Osteocyte (in vitro differentiated cells): ENCODE measurements at regions not wholly inside any gene's neighbourhood (a gene's known extent, or its start where the extent isn't known, plus 50 kb on each side); places are given as distances from the start of the nearest gene placed in this dataset.

Source experiments
- DNase-seq: peaks from one replicate; pipeline ENCODE4 v3.0.0; 2021; ENCODE audit warnings: mixed read lengths; ENCODE audit not compliant: unreplicated experiment; ENCODE audit errors: extremely low spot score
- H3K27ac Mint-ChIP-seq: one replicate; pipeline ENCODE4 v1.8.0; 2021; ENCODE audit warnings: mild to moderate bottlenecking, mixed read lengths; ENCODE audit not compliant: unreplicated experiment
- H3K27me3 Mint-ChIP-seq: one replicate; pipeline ENCODE4 v1.8.0; 2021; ENCODE audit warnings: mixed read lengths; ENCODE audit not compliant: unreplicated experiment
- H3K36me3 Mint-ChIP-seq: one replicate; pipeline ENCODE4 v1.8.0; 2021; ENCODE audit warnings: mixed read lengths; ENCODE audit not compliant: unreplicated experiment
- H3K4me1 Mint-ChIP-seq: one replicate; pipeline ENCODE4 v1.8.0; 2021; ENCODE audit warnings: mixed read lengths; ENCODE audit not compliant: unreplicated experiment
- H3K4me3 Mint-ChIP-seq: one replicate; pipeline ENCODE4 v1.8.0; 2021; ENCODE audit warnings: mild to moderate bottlenecking, moderate library complexity, mixed read lengths; ENCODE audit not compliant: unreplicated experiment
- H3K9me3 Mint-ChIP-seq: one replicate; pipeline ENCODE4 v1.8.0; 2021; ENCODE audit warnings: mixed read lengths; ENCODE audit not compliant: unreplicated experiment
- TF ChIP-seq, protein P1 (sequence below): fragments of 200-600 bp; sonication (generic); IDR thresholded peaks from 2 replicates; pipeline ENCODE4 v1.5.0; 2021; ENCODE audit warnings: antibody characterized with exemption, mild to moderate bottlenecking, moderate library complexity

DNA sequence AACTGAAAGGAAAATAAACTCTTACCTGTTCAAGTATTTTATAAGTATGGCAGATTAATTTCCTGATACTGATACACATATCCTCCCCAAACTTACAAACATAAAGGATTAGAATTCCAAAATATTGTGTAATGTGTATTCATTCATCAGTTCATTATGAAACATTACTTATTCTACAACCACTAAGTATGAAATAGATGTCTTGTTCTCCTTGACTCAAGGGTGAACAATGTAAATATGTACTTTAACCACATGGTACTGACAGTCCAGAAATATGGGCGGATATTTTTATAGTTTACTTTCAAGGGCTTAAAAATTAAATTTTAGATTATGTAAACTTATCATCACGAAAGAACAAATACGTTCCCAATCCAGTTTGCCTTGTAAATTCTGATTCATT is 334.0 kb downstream of the LIG4 start:
- H3K27me3 Mint-ChIP-seq = peaks cover 8% of the 10 kb centered on the region
- no peaks in the 10 kb centered on the region for H3K4me1 Mint-ChIP-seq
- DNase-seq = no peak
- H3K36me3 Mint-ChIP-seq = no peaks in the 10 kb centered on the region
- TF ChIP-seq, protein P1, sequence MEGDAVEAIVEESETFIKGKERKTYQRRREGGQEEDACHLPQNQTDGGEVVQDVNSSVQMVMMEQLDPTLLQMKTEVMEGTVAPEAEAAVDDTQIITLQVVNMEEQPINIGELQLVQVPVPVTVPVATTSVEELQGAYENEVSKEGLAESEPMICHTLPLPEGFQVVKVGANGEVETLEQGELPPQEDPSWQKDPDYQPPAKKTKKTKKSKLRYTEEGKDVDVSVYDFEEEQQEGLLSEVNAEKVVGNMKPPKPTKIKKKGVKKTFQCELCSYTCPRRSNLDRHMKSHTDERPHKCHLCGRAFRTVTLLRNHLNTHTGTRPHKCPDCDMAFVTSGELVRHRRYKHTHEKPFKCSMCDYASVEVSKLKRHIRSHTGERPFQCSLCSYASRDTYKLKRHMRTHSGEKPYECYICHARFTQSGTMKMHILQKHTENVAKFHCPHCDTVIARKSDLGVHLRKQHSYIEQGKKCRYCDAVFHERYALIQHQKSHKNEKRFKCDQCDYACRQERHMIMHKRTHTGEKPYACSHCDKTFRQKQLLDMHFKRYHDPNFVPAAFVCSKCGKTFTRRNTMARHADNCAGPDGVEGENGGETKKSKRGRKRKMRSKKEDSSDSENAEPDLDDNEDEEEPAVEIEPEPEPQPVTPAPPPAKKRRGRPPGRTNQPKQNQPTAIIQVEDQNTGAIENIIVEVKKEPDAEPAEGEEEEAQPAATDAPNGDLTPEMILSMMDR = no peak
- H3K27ac Mint-ChIP-seq = no peak overlapping the region
- H3K4me3 Mint-ChIP-seq = no peak overlapping the region
- H3K9me3 Mint-ChIP-seq = peaks cover 20% of the 10 kb centered on the region

DNA sequence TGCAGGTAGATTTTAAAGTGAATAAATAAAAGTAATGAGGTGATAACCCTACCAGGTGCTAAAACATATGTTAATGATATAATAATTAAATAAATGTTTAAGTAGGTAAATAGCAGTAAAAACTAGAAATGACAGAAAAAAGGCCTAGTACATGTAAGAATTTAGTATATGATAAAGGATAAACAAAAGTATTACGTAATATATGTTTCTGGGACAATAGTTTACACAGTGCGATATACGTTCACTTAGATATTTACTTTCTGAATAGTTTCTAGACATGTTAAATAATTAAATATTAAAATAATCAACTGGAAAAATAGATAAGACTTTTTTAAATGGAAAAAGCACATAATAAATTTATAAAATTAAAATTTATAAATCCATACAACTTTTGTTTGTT is 340.9 kb downstream of the LIG4 start:
- TF ChIP-seq, protein P1 = no peak
- H3K27me3 Mint-ChIP-seq = peaks cover 21% of the 10 kb centered on the region
- no peak overlapping the region for H3K27ac Mint-ChIP-seq
- H3K9me3 Mint-ChIP-seq = peaks cover 15% of the 10 kb centered on the region
- no peaks in the 10 kb centered on the region for H3K36me3 Mint-ChIP-seq
- no peak for DNase-seq
- H3K4me3 Mint-ChIP-seq = no peak overlapping the region
- no peaks in the 10 kb centered on the region for H3K4me1 Mint-ChIP-seq

DNA sequence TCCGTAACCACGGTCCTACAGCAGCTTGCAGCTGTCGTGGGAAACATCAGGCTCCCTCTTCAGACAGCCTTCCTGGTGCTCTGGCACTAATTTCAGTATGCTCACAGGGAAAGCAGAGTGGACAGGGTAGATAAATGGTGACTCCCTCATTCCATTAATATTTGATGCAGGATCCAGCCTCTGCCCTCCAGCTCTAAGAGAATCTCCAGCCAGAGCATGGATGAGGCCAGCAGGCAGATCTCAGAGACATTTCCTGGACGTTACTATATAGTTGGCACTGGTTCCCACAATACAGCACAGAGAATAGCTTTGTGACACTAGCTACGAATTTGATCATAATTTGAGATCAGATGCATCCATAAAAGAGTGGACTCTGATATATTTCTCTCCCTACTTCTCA is 341.4 kb downstream of the LIG4 start:
- TF ChIP-seq, protein P1 = no peak
- H3K27me3 Mint-ChIP-seq = peaks cover 23% of the 10 kb centered on the region
- H3K4me1 Mint-ChIP-seq = peaks cover 1% of the 10 kb centered on the region

DNA sequence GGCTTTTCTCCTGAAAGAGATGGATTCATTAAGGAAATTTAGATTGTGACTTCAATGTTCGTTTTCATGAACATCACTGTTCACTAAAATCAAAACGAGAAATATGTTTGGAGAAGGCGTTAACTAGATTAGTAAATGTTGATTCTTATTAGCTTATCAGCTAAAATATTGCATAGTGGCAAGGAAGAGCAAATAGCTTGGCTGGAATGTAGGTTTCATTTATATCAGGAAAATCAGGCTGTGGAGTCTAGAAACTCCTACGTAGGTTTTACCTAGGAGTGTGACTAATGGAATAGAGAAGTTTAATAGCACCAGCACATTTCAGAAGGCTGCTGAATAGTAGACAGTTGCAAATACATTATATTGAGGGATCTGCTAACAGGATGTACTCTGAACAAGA is 344.9 kb downstream of the LIG4 start:
- Mint-ChIP-seq H3K27me3 (peaks cover 16% of the 10 kb centered on the region), H3K4me3 (no peak overlapping the region), H3K36me3 (no peaks in the 10 kb centered on the region), H3K27ac (no peak overlapping the region), H3K4me1 (peaks cover 12% of the 10 kb centered on the region), H3K9me3 (no peaks in the 10 kb centered on the region)
- TF ChIP-seq, protein P1 = no peak
- DNase-seq = no peak

More for the DNA sequence above, 341.4 kb downstream of the LIG4 start:
- no peak for DNase-seq
- H3K27ac Mint-ChIP-seq = no peak overlapping the region
- peaks cover 15% of the 10 kb centered on the region for H3K9me3 Mint-ChIP-seq
- H3K4me3 Mint-ChIP-seq = no peak overlapping the region
- H3K36me3 Mint-ChIP-seq = no peaks in the 10 kb centered on the region

DNA sequence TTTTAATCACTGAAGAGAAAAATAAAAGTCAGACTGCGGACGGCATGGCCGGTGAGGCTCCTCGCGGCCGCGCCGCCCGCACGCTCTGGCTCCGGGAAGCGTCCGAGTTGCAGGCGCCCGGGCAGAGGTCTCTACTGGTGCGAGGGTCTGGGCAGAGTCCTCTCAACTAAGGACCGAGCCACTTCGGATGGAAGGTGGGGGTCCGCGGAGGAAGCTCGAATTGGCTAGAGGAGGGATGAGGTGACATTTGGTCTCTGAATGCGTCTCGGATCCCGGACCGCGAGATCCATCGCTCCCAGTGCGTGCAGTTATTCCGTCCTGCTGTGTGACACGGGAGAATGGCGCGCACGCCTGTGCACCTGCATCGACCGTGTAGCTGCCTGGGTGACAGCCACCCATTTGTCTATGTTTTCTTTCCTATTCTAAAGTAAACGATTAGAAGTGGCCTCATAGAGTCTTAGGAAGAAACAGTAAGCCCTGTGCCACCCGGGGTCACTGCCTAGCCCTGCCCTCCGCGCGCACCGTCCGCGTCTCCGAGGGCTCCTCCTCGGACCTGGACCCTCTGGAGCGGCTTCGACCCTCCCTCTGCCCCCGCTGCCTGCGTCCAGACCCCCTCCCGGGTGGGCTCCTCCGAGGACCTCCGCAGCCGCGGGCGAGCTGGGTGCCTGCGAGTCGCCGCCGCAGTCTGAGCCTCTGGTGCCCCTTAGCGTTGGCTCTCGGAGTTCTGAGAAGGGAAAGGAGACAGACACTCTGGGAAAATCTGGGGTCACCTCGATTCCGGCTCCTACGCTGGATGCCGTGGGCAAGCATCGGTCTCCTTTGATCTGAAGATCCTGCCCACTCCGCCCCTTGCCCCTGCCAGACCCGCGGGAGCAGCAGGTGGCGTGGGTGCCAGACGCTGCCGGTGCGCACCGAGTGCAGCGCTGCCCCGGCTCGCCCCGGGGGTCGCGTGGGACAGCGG is 347.4 kb downstream of the LIG4 start:
- H3K36me3 Mint-ChIP-seq = no peaks in the 10 kb centered on the region
- no peaks in the 10 kb centered on the region for H3K9me3 Mint-ChIP-seq
- peak overlapping the region; percentile 48 for H3K27ac Mint-ChIP-seq
- peaks cover 16% of the 10 kb centered on the region for H3K27me3 Mint-ChIP-seq
- peak overlapping the region; percentile 94 for H3K4me3 Mint-ChIP-seq
- peaks cover 24% of the 10 kb centered on the region for H3K4me1 Mint-ChIP-seq
- TF ChIP-seq, protein P1 = peak; percentile 89
- peak; percentile 87 for DNase-seq
